ENCODE measurements at regions not wholly inside any gene's neighbourhood (a gene's known extent, or its start where the extent isn't known, plus 50 kb on each side); places are given as distances from the start of the nearest gene placed in this dataset.

- Histone ChIP-seq H3K4ac (ENCODE audit: low read depth, low read length) (no peak overlapping the region), H3K4me2 (ENCODE audit: low read length) (no peak overlapping the region), H3K14ac (ENCODE audit: low read length) (no peak overlapping the region), H3K79me1 (ENCODE audit: low read length) (no peaks in the 10 kb centered on the region), H3K4me1 (ENCODE audit: control insufficient read depth in 1 of 2, insufficient read depth in 2 of 2, low read length in 2 of 2) (no peaks in the 10 kb centered on the region), H4K12ac (ENCODE audit: low read depth, low read length) (no peak overlapping the region), H3K27me3 (ENCODE audit: insufficient read depth, low read length) (no peaks in the 10 kb centered on the region), H4K8ac (ENCODE audit: low read depth, low read length) (no peak overlapping the region), H3K18ac (ENCODE audit: low read length) (no peak overlapping the region), H3K4me3 (ENCODE audit: low read depth, low read length) (no peak overlapping the region), H2BK12ac (ENCODE audit: low read length) (no peak overlapping the region), H3K27ac (ENCODE audit: low read depth, low read length) (no peak overlapping the region), H4K91ac (ENCODE audit: low read depth, low read length) (no peak overlapping the region), H3K36me3 (ENCODE audit: control insufficient read depth in 1 of 2, insufficient read depth in 2 of 2, low read length in 2 of 2) (no peaks in the 10 kb centered on the region), H2AK5ac (ENCODE audit: low read length) (no peak overlapping the region), H3K79me2 (ENCODE audit: control insufficient read depth, insufficient read depth, low read length, poor library complexity) (no peaks in the 10 kb centered on the region), H3K9me3 (ENCODE audit: insufficient read depth, low read depth, low read length) (no peaks in the 10 kb centered on the region), H3K9ac (ENCODE audit: low read length) (no peak overlapping the region), H2AFZ (ENCODE audit: insufficient read depth, low read length, poor library complexity) (no peak overlapping the region), H3K23ac (ENCODE audit: low read length) (no peak overlapping the region), H2BK5ac (ENCODE audit: low read depth, low read length, poor library complexity) (no peak overlapping the region), H2BK120ac (ENCODE audit: insufficient read depth, low read length, poor library complexity) (no peak overlapping the region)
- no peak for DNase-seq
- WGBS (ENCODE audit: extremely low coverage, insufficient coverage, insufficient read length), result no CpG with 5 or more reads among the region's 2 CpGs
Observed at GRCh38 chr13:72174549-72174948, 307.5 kb upstream of the DACH1 start.

DNA sequence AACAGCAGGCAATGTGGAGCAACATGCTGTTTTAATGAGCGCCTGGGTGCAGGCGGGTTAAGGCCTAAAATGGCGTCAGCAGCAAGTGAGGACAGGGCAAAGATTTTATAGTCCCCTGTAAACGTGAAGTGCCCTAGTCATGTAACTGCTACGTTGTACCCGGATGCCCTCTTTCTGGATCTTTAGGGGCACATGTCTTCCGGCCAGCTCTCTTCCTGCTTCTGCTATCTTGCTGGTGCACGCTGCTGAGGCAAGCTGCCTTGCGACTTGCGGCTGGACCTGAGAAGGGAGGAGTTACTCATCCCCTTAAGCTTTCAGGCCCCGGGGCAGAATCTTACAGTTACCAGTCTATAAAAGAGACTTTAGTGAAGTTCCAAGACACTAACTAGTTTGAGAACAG, 303.6 kb upstream of the DACH1 start:
- no peak overlapping the region for H3K18ac ChIP-seq (ENCODE audit: low read length)
- no peaks in the 10 kb centered on the region for H3K27me3 ChIP-seq (ENCODE audit: insufficient read depth, low read length)
- no peak overlapping the region for H4K8ac ChIP-seq (ENCODE audit: low read depth, low read length)
- no peak overlapping the region for H2AFZ ChIP-seq (ENCODE audit: insufficient read depth, low read length, poor library complexity)
- no peaks in the 10 kb centered on the region for H3K79me1 ChIP-seq (ENCODE audit: low read length)
- no peak overlapping the region for H3K14ac ChIP-seq (ENCODE audit: low read length)
- H3K4ac ChIP-seq (ENCODE audit: low read depth, low read length), result no peak overlapping the region
- WGBS (ENCODE audit: extremely low coverage, insufficient coverage, insufficient read length), result no CpG with 5 or more reads among the region's 11 CpGs
- H2BK5ac ChIP-seq (ENCODE audit: low read depth, low read length, poor library complexity), result no peak overlapping the region
- H2BK120ac ChIP-seq (ENCODE audit: insufficient read depth, low read length, poor library complexity), result no peak overlapping the region
- no peak overlapping the region for H4K91ac ChIP-seq (ENCODE audit: low read depth, low read length)
- H4K12ac ChIP-seq (ENCODE audit: low read depth, low read length), result no peak overlapping the region
- no peak for DNase-seq
- H2BK12ac ChIP-seq (ENCODE audit: low read length), result no peak overlapping the region
- H3K4me1 ChIP-seq (ENCODE audit: control insufficient read depth in 1 of 2, insufficient read depth in 2 of 2, low read length in 2 of 2), result no peaks in the 10 kb centered on the region
- H3K27ac ChIP-seq (ENCODE audit: low read depth, low read length), result no peak overlapping the region
- H3K23ac ChIP-seq (ENCODE audit: low read length), result no peak overlapping the region
- no peaks in the 10 kb centered on the region for H3K79me2 ChIP-seq (ENCODE audit: control insufficient read depth, insufficient read depth, low read length, poor library complexity)
- no peak overlapping the region for H2AK5ac ChIP-seq (ENCODE audit: low read length)
- no peaks in the 10 kb centered on the region for H3K9me3 ChIP-seq (ENCODE audit: insufficient read depth, low read depth, low read length)
- H3K9ac ChIP-seq (ENCODE audit: low read length), result no peak overlapping the region
- no peaks in the 10 kb centered on the region for H3K36me3 ChIP-seq (ENCODE audit: control insufficient read depth in 1 of 2, insufficient read depth in 2 of 2, low read length in 2 of 2)
- no peak overlapping the region for H3K4me2 ChIP-seq (ENCODE audit: low read length)
- H3K4me3 ChIP-seq (ENCODE audit: low read depth, low read length), result no peak overlapping the region

DNA sequence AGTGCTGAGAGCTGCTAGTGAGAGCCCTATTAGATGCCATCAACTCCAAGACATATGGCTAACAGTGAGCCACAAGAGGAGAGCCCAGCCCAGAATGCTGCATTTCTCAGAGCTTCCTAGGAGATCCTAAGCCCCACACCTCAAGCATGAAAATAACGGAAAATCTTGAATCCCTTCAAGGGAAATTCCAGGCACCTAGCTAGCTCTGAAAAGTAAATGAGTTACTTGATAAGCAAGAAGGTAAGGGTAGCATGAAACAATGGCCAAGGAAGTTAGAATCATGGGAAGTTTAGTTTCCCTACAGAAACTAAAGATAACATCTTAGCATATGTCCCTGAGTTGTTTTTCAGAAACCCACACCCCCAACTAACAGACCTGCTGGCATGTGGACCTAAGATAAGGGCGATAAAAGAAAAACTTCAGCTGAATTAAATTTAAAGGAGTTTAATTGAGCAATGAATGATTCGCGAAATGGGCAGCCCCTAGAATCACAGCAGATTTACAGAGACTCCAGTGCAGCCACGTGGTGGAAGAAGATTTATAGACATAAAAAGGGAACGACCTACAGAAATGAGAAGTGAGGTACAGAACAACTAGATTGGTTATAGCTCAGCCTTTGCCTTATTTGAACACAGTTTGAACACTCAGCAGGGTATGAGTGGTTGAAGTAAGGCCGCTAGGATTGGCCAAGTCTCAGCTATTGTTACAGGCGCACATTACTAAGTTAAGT, 301.3 kb upstream of the DACH1 start:
- Histone ChIP-seq H3K14ac (ENCODE audit: low read length) (no peak overlapping the region), H3K23ac (ENCODE audit: low read length) (no peak overlapping the region), H3K9ac (ENCODE audit: low read length) (no peak overlapping the region), H2BK12ac (ENCODE audit: low read length) (no peak overlapping the region), H2AFZ (ENCODE audit: insufficient read depth, low read length, poor library complexity) (no peak overlapping the region), H3K27me3 (ENCODE audit: insufficient read depth, low read length) (no peaks in the 10 kb centered on the region), H3K27ac (ENCODE audit: low read depth, low read length) (no peak overlapping the region), H4K12ac (ENCODE audit: low read depth, low read length) (no peak overlapping the region), H4K8ac (ENCODE audit: low read depth, low read length) (no peak overlapping the region), H3K79me2 (ENCODE audit: control insufficient read depth, insufficient read depth, low read length, poor library complexity) (no peaks in the 10 kb centered on the region), H2AK5ac (ENCODE audit: low read length) (no peak overlapping the region), H3K4me2 (ENCODE audit: low read length) (no peak overlapping the region), H2BK120ac (ENCODE audit: insufficient read depth, low read length, poor library complexity) (no peak overlapping the region), H3K79me1 (ENCODE audit: low read length) (no peaks in the 10 kb centered on the region), H3K36me3 (ENCODE audit: control insufficient read depth in 1 of 2, insufficient read depth in 2 of 2, low read length in 2 of 2) (no peaks in the 10 kb centered on the region), H3K9me3 (ENCODE audit: insufficient read depth, low read depth, low read length) (no peaks in the 10 kb centered on the region), H3K4ac (ENCODE audit: low read depth, low read length) (no peak overlapping the region), H4K91ac (ENCODE audit: low read depth, low read length) (no peak overlapping the region), H3K4me1 (ENCODE audit: control insufficient read depth in 1 of 2, insufficient read depth in 2 of 2, low read length in 2 of 2) (no peaks in the 10 kb centered on the region), H2BK5ac (ENCODE audit: low read depth, low read length, poor library complexity) (no peak overlapping the region), H3K18ac (ENCODE audit: low read length) (no peak overlapping the region), H3K4me3 (ENCODE audit: low read depth, low read length) (no peak overlapping the region)
- no peak for DNase-seq
- WGBS (ENCODE audit: extremely low coverage, insufficient coverage, insufficient read length), result no CpG with 5 or more reads among the region's 8 CpGs

GRCh38 chr13:72166102-72166650, 299.2 kb upstream of the DACH1 start:
- Histone ChIP-seq H2AK5ac (ENCODE audit: low read length) (no peak overlapping the region), H3K4ac (ENCODE audit: low read depth, low read length) (no peak overlapping the region), H3K27ac (ENCODE audit: low read depth, low read length) (no peak overlapping the region), H2BK5ac (ENCODE audit: low read depth, low read length, poor library complexity) (no peak overlapping the region), H3K79me2 (ENCODE audit: control insufficient read depth, insufficient read depth, low read length, poor library complexity) (no peaks in the 10 kb centered on the region), H3K9ac (ENCODE audit: low read length) (no peak overlapping the region), H2BK12ac (ENCODE audit: low read length) (no peak overlapping the region), H3K4me2 (ENCODE audit: low read length) (no peak overlapping the region), H3K36me3 (ENCODE audit: control insufficient read depth in 1 of 2, insufficient read depth in 2 of 2, low read length in 2 of 2) (no peaks in the 10 kb centered on the region), H4K8ac (ENCODE audit: low read depth, low read length) (no peak overlapping the region), H3K27me3 (ENCODE audit: insufficient read depth, low read length) (no peaks in the 10 kb centered on the region), H4K12ac (ENCODE audit: low read depth, low read length) (no peak overlapping the region), H3K4me1 (ENCODE audit: control insufficient read depth in 1 of 2, insufficient read depth in 2 of 2, low read length in 2 of 2) (no peaks in the 10 kb centered on the region), H3K4me3 (ENCODE audit: low read depth, low read length) (no peak overlapping the region), H3K14ac (ENCODE audit: low read length) (no peak overlapping the region), H3K23ac (ENCODE audit: low read length) (no peak overlapping the region), H4K91ac (ENCODE audit: low read depth, low read length) (no peak overlapping the region), H2BK120ac (ENCODE audit: insufficient read depth, low read length, poor library complexity) (no peak overlapping the region), H3K18ac (ENCODE audit: low read length) (no peak overlapping the region), H2AFZ (ENCODE audit: insufficient read depth, low read length, poor library complexity) (no peak overlapping the region), H3K79me1 (ENCODE audit: low read length) (no peaks in the 10 kb centered on the region), H3K9me3 (ENCODE audit: insufficient read depth, low read depth, low read length) (no peaks in the 10 kb centered on the region)
- DNase-seq, result peak in 1 of 2 donors; percentile 29
- no CpG with 5 or more reads among the region's 2 CpGs for WGBS (ENCODE audit: extremely low coverage, insufficient coverage, insufficient read length)
